ENCODE measurements at regions not wholly inside any gene's neighbourhood (a gene's known extent, or its start where the extent isn't known, plus 50 kb on each side); places are given as distances from the start of the nearest gene placed in this dataset.

- Histone ChIP-seq H3K9me3 (replicated peaks; ENCODE audit: control insufficient read depth, insufficient read depth, low read length) (no peaks in the 10 kb centered on the region), H3K9me1 (replicated peaks; ENCODE audit: control insufficient read depth, extremely low read depth, insufficient read depth, low read length) (no peaks in the 10 kb centered on the region), H3K4me1 (ENCODE audit: control insufficient read depth, extremely low read depth, insufficient read depth, low read length) (no peaks in the 10 kb centered on the region), H2AFZ (ENCODE audit: low read depth, low read length) (no peak overlapping the region), H4K20me1 (replicated peaks; ENCODE audit: control insufficient read depth, extremely low read depth, insufficient read depth, low read length) (no peaks in the 10 kb centered on the region), H3K79me2 (ENCODE audit: control insufficient read depth, insufficient read depth, low read length) (no peaks in the 10 kb centered on the region), H3K4me2 (ENCODE audit: insufficient read depth, low read length) (no peak overlapping the region), H3K27ac (ENCODE audit: insufficient read depth, low read depth, low read length) (no peak overlapping the region), H3K4me3 (replicated peaks in 1 of 3; ENCODE audit: insufficient read depth in 1 of 3, low read depth in 1 of 3, low read length in 3 of 3) (no peak overlapping the region), H3K9ac (replicated peaks; ENCODE audit: extremely low read depth, insufficient read depth, low read length) (no peak overlapping the region), H3K36me3 (ENCODE audit: control insufficient read depth in 2 of 2, extremely low read depth in 1 of 2, insufficient read depth in 2 of 2, low read length in 2 of 2) (no peaks in the 10 kb centered on the region), H3K27me3 (ENCODE audit: control insufficient read depth in 2 of 2, insufficient read depth in 2 of 2, low read length in 2 of 2) (no peaks in the 10 kb centered on the region)
- TF ChIP-seq MYC (IDR thresholded peaks at IDR 0.05; ENCODE audit: low read depth, low read length) (no peak), MAX (IDR thresholded peaks at IDR 0.05; ENCODE audit: insufficient read depth, insufficient read length) (no peak), FOS (IDR thresholded peaks at IDR 0.05; ENCODE audit: borderline replicate concordance, insufficient read depth, low read length) (no peak), POLR2A (IDR thresholded peaks at IDR 0.05; ENCODE audit: low read depth, low read length) (no peak), JUN (IDR thresholded peaks at IDR 0.05; ENCODE audit: borderline replicate concordance, insufficient read depth, insufficient read length, low read depth) (no peak), GATA2 (IDR thresholded peaks at IDR 0.05; ENCODE audit: insufficient read depth, insufficient read length, low read depth, low read length) (no peak), CTCF (IDR thresholded peaks at IDR 0.05; ENCODE audit: extremely low read depth in 1 of 2, insufficient read depth in 1 of 2, low read depth in 1 of 2, low read length in 2 of 2) (no peak), EZH2 (IDR thresholded peaks at IDR 0.05; ENCODE audit: borderline replicate concordance, low read depth, low read length, severe bottlenecking) (no peak), POLR2AphosphoS5 (IDR thresholded peaks at IDR 0.05; ENCODE audit: insufficient read depth, low read depth, low read length) (no peak)
- ChIA-PET POLR2A (no interaction called here), CTCF (no interaction called here)
- dilution Hi-C loops (cut with MboI; ENCODE audit: extremely low pct_ligation_motif_present, low sequenced_read_pairs): no loop called here
- intact Hi-C loops (cut with micrococcal nuclease): no loop called here
- DNase-seq (ENCODE audit: low read depth, low spot score) (no peak), FAIRE-seq (no peak)
- BruUV-seq (replicated peaks): no TSS peak
Observed at GRCh38 chr13:44686531-44686934, 110.4 kb upstream of the TSC22D1 start.
